RWPE1 (cell line): ENCODE measurements at regions not wholly inside any gene's neighbourhood (a gene's known extent, or its start where the extent isn't known, plus 50 kb on each side); places are given as distances from the start of the nearest gene placed in this dataset.

Experiments
- CTCF ChIA-PET: fragments of 350-600 bp; sonication (Branson Sonifier 250); formaldehyde crosslinking; extraction: SDS; loops from one replicate; lab custom pipeline; 2021; lab: Yijun Ruan, JAX
- POLR2A ChIA-PET: fragments of 400-600 bp; formaldehyde crosslinking; extraction: SDS; loops from one replicate; lab custom pipeline; 2020; ENCODE audit warnings: antibody characterized with exemption; ENCODE audit not compliant: low non-redundant PET; lab: Yijun Ruan, JAX
- DNase-seq: peaks from one replicate; pipeline ENCODE4 v3.0.0; 2012; ENCODE audit warnings: low spot score
- H3K27ac ChIP-seq: fragments of 450-650 bp; 2 replicates; pipeline ENCODE4 v1.5.1; 2017
- CTCF ChIP-seq: fragments of 450-650 bp; conservative IDR thresholded peaks from 2 replicates; pipeline ENCODE4 v1.5.1; 2017; ENCODE audit warnings: low read depth, mild to moderate bottlenecking

GRCh38 chr2:240302933-240303595 lies 132.4 kb upstream of the GPC1 start:
- ChIA-PET CTCF (no interaction called here), POLR2A (no interaction called here)
- no peak overlapping the region for H3K27ac ChIP-seq
- DNase-seq = no peak
- TF ChIP-seq CTCF = no peak

- ChIA-PET CTCF (no interaction called here), POLR2A (no interaction called here)
- TF ChIP-seq CTCF = no peak
These were observed 131.3 kb upstream of the GPC1 start for GRCh38 chr2:240303896-240304745.

DNA sequence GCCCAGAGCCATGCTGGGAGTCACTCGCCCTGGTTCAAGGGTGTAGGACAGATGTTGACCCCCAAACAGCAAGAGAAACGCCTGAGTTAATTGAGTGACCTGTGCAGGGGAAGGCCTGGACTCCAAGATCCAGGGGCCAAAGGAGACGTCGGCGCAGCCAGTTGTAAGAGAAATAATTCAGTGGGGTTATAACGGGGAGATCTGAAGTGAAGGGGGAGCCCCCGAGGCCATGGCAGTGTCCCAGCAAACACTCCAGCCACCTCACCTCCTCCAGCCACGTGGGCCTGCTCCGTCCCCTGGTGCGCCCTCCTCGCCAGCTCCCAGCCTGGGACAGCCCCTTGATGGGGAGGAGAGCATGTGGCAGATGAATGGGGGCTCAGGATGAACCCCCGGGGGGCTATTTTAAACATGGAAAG lies 130.7 kb upstream of the GPC1 start:
- ChIA-PET POLR2A (no interaction called here), CTCF (no interaction called here)
- no peak for TF ChIP-seq CTCF
- no peak for DNase-seq
- no peak overlapping the region for H3K27ac ChIP-seq

More at GRCh38 chr2:240303896-240304745, 131.3 kb upstream of the GPC1 start:
- H3K27ac ChIP-seq = no peak overlapping the region
- no peak for DNase-seq

- DNase-seq = no peak
- CTCF ChIA-PET = no interaction called here
- no peak for TF ChIP-seq CTCF
- POLR2A ChIA-PET = no interaction called here
- H3K27ac ChIP-seq = no peak overlapping the region
These were observed 130.0 kb upstream of the GPC1 start for GRCh38 chr2:240305369-240305962.

GRCh38 chr2:240306185-240306584 lies 129.3 kb upstream of the GPC1 start:
- no peak for DNase-seq
- no peak for TF ChIP-seq CTCF
- CTCF ChIA-PET = interaction anchor here (0.6 kb wide), 1 partner anchor 23 kb away, joined by 5 read pairs; no protein-coding TSS in a partner anchor
- no peak overlapping the region for H3K27ac ChIP-seq
- POLR2A ChIA-PET = no interaction called here

DNA sequence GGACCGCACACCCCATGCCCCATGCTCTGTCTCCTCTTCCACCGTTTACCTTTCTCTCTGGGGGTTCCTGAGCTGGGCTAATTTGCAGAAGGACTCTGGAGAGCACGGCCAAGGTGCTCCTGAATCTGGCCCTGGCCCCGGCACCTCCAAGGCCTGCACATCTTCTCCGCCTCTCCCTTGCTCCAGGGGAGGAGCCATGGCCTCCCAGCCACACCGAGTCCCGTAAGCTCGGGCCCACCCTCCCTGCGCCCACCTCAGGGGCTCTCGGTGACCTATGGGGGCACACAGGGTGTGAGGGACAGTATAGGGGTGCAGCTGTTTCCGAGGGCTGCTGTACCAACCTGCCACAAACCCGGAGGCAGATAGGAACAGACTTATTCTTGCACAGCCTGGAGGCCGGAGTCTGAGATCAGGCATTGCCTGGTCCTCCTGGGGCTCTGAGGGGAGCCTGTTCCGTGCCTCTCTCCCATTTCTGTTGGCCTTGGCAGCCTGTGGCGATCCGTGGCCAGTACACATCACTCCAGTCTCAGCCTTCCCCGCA lies 127.3 kb upstream of the GPC1 start:
- no peak overlapping the region for H3K27ac ChIP-seq
- no peak for TF ChIP-seq CTCF
- CTCF ChIA-PET = interaction anchor here (0.8 kb wide), 1 partner anchor 23 kb away, joined by 6 read pairs; no protein-coding TSS in a partner anchor
- DNase-seq = no peak
- POLR2A ChIA-PET = interaction anchor here (0.8 kb wide), 1 partner anchor 74 kb away, joined by 6 read pairs; no protein-coding TSS in a partner anchor
